ENCODE measurements at regions not wholly inside any gene's neighbourhood (a gene's known extent, or its start where the extent isn't known, plus 50 kb on each side); places are given as distances from the start of the nearest gene placed in this dataset.

DNA sequence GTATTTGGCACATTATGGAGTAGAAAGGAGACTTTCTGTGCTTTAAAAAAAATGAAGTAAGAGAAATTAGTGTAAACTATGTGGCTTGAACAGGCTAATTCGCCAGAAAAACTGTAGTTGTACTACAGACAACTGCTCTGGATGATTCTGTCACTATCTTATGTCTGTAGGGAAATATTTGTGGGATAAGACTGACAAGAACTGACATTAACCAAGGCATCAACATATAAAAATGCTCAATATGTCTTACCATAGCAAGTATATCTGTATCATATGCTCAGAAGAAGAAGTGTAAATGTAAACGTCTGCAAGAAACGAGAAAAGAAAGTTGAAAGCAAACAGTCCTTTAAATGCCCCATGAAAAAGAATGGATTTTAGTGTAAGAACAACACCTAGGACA, 1545.0 kb downstream of the CDH8 start:
- 53% methylated on average over 3 of the region's 3 CpGs for WGBS
- Histone ChIP-seq H3K27me3 (ENCODE audit: control insufficient read depth in 4 of 4, insufficient read depth in 4 of 4, low read length in 3 of 4) (peaks cover 0 to 2% (median 0%) of the 10 kb centered on the region in 4 donors), H3K4me1 (ENCODE audit: control insufficient read depth in 4 of 4, insufficient read depth in 4 of 4, low read length in 3 of 4) (no peaks in the 10 kb centered on the region), H3K36me3 (ENCODE audit: control insufficient read depth in 4 of 4, insufficient read depth in 3 of 4, low read depth in 1 of 4, low read length in 3 of 4) (no peaks in the 10 kb centered on the region), H3K4me3 (ENCODE audit: low read depth in 1 of 3, low read length in 3 of 3) (no peak overlapping the region), H3K9me3 (ENCODE audit: control insufficient read depth in 4 of 4, low read length in 3 of 4) (no peaks in the 10 kb centered on the region), H3K9ac (ENCODE audit: low read depth in 1 of 2, low read length in 2 of 2) (no peak overlapping the region), H3K27ac (ENCODE audit: low read depth in 1 of 2, low read length in 2 of 2) (no peak overlapping the region)
- TF ChIP-seq, protein P1, sequence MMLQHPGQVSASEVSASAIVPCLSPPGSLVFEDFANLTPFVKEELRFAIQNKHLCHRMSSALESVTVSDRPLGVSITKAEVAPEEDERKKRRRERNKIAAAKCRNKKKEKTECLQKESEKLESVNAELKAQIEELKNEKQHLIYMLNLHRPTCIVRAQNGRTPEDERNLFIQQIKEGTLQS (IDR thresholded peaks at IDR 0.05), result no peak
- TF ChIP-seq SP1 (IDR thresholded peaks at IDR 0.05) (no peak), YY1 (IDR thresholded peaks at IDR 0.05) (no peak), RXRA (IDR thresholded peaks at IDR 0.05) (no peak), HNF4G (IDR thresholded peaks at IDR 0.05) (no peak), TAF1 (conservative IDR thresholded peaks at IDR 0.05) (no peak), GABPA (IDR thresholded peaks at IDR 0.05 in 1 of 2, conservative IDR thresholded peaks at IDR 0.05 in 1 of 2) (no peak), EGR1 (IDR thresholded peaks at IDR 0.05; ENCODE audit: low read depth in 2 of 2) (no peak), JUND (IDR thresholded peaks at IDR 0.05) (no peak), NR2F2 (IDR thresholded peaks at IDR 0.05) (no peak), HNF4A (conservative IDR thresholded peaks at IDR 0.05) (no peak), RAD21 (IDR thresholded peaks at IDR 0.05) (no peak), FOXA2 (IDR thresholded peaks at IDR 0.05) (no peak), FOXA1 (IDR thresholded peaks at IDR 0.05) (no peak)
- TF ChIP-seq, protein P2, sequence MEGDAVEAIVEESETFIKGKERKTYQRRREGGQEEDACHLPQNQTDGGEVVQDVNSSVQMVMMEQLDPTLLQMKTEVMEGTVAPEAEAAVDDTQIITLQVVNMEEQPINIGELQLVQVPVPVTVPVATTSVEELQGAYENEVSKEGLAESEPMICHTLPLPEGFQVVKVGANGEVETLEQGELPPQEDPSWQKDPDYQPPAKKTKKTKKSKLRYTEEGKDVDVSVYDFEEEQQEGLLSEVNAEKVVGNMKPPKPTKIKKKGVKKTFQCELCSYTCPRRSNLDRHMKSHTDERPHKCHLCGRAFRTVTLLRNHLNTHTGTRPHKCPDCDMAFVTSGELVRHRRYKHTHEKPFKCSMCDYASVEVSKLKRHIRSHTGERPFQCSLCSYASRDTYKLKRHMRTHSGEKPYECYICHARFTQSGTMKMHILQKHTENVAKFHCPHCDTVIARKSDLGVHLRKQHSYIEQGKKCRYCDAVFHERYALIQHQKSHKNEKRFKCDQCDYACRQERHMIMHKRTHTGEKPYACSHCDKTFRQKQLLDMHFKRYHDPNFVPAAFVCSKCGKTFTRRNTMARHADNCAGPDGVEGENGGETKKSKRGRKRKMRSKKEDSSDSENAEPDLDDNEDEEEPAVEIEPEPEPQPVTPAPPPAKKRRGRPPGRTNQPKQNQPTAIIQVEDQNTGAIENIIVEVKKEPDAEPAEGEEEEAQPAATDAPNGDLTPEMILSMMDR (IDR thresholded peaks at IDR 0.05; ENCODE audit: low read depth, low read length, missing input control), result no peak
- TF ChIP-seq, protein P3, sequence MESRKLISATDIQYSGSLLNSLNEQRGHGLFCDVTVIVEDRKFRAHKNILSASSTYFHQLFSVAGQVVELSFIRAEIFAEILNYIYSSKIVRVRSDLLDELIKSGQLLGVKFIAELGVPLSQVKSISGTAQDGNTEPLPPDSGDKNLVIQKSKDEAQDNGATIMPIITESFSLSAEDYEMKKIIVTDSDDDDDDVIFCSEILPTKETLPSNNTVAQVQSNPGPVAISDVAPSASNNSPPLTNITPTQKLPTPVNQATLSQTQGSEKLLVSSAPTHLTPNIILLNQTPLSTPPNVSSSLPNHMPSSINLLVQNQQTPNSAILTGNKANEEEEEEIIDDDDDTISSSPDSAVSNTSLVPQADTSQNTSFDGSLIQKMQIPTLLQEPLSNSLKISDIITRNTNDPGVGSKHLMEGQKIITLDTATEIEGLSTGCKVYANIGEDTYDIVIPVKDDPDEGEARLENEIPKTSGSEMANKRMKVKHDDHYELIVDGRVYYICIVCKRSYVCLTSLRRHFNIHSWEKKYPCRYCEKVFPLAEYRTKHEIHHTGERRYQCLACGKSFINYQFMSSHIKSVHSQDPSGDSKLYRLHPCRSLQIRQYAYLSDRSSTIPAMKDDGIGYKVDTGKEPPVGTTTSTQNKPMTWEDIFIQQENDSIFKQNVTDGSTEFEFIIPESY (IDR thresholded peaks at IDR 0.05), result no peak
- TF ChIP-seq, protein P4, sequence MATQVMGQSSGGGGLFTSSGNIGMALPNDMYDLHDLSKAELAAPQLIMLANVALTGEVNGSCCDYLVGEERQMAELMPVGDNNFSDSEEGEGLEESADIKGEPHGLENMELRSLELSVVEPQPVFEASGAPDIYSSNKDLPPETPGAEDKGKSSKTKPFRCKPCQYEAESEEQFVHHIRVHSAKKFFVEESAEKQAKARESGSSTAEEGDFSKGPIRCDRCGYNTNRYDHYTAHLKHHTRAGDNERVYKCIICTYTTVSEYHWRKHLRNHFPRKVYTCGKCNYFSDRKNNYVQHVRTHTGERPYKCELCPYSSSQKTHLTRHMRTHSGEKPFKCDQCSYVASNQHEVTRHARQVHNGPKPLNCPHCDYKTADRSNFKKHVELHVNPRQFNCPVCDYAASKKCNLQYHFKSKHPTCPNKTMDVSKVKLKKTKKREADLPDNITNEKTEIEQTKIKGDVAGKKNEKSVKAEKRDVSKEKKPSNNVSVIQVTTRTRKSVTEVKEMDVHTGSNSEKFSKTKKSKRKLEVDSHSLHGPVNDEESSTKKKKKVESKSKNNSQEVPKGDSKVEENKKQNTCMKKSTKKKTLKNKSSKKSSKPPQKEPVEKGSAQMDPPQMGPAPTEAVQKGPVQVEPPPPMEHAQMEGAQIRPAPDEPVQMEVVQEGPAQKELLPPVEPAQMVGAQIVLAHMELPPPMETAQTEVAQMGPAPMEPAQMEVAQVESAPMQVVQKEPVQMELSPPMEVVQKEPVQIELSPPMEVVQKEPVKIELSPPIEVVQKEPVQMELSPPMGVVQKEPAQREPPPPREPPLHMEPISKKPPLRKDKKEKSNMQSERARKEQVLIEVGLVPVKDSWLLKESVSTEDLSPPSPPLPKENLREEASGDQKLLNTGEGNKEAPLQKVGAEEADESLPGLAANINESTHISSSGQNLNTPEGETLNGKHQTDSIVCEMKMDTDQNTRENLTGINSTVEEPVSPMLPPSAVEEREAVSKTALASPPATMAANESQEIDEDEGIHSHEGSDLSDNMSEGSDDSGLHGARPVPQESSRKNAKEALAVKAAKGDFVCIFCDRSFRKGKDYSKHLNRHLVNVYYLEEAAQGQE (IDR thresholded peaks at IDR 0.05), result no peak
- TF ChIP-seq, protein P5, sequence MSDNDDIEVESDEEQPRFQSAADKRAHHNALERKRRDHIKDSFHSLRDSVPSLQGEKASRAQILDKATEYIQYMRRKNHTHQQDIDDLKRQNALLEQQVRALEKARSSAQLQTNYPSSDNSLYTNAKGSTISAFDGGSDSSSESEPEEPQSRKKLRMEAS (IDR thresholded peaks at IDR 0.05), result no peak
- DNase-seq (ENCODE audit: low spot score), result no peak

All from liver (tissue), 8 donors.